HepG2 (cell line): ENCODE measurements at regions not wholly inside any gene's neighbourhood (a gene's known extent, or its start where the extent isn't known, plus 50 kb on each side); places are given as distances from the start of the nearest gene placed in this dataset.

ENCODE experiments used
- CTCF ChIP-seq: sonication (generic); formaldehyde crosslinking; IDR thresholded peaks from 2 replicates; pipeline ENCODE4 v1.5.0; 2020; ENCODE audit warnings: mild to moderate bottlenecking, missing genetic modification reagents, moderate library complexity
- ELF3 ChIP-seq: IDR thresholded peaks from 2 replicates; pipeline ENCODE4 v1.6.1; 2016; ENCODE audit warnings: missing genetic modification reagents, missing compliant biosample characterization
- ETV5 ChIP-seq: IDR thresholded peaks from 2 replicates; pipeline ENCODE4 v1.6.1; 2018; ENCODE audit warnings: missing biosample characterization, missing genetic modification reagents, inconsistent platforms, borderline replicate concordance
- FOXO1 ChIP-seq: sonication (generic); formaldehyde crosslinking; IDR thresholded peaks from 2 replicates; pipeline ENCODE4 v1.4.0; 2020; ENCODE audit warnings: missing genetic modification reagents
- GTF2F1 ChIP-seq: fragments of 150-350 bp; IDR thresholded peaks from 2 replicates; pipeline ENCODE4 v1.6.1; 2014; ENCODE audit warnings: low read length
- MTA1 ChIP-seq: sonication (generic); formaldehyde crosslinking; IDR thresholded peaks from 2 replicates; pipeline ENCODE4 v1.4.0; 2020; ENCODE audit warnings: missing genetic modification reagents, mild to moderate bottlenecking, borderline replicate concordance
- MYNN ChIP-seq: sonication (generic); formaldehyde crosslinking; IDR thresholded peaks from 2 replicates; pipeline ENCODE4 v1.4.0; 2020; ENCODE audit warnings: mild to moderate bottlenecking, low read depth, missing genetic modification reagents
- RARA ChIP-seq: IDR thresholded peaks from 2 replicates; pipeline ENCODE4 v1.6.1; 2016; ENCODE audit warnings: missing genetic modification reagents, missing compliant biosample characterization
- SMARCC2 ChIP-seq: fragments of 450-650 bp; IDR thresholded peaks from 2 replicates; pipeline ENCODE4 v1.6.1; 2017; ENCODE audit warnings: antibody characterized with exemption, mild to moderate bottlenecking
- SP2 ChIP-seq: sonication (generic); formaldehyde crosslinking; IDR thresholded peaks from 2 replicates; pipeline ENCODE4 v1.5.1; 2020; ENCODE audit warnings: mild to moderate bottlenecking, missing genetic modification reagents
- ZBTB38 ChIP-seq: sonication (generic); formaldehyde crosslinking; IDR thresholded peaks from 2 replicates; pipeline ENCODE4 v1.5.1; 2020; ENCODE audit warnings: mild to moderate bottlenecking, missing genetic modification reagents
- ZMYM3 ChIP-seq: sonication (generic); formaldehyde crosslinking; IDR thresholded peaks from 2 replicates; pipeline ENCODE4 v1.5.1; 2020; ENCODE audit warnings: mild to moderate bottlenecking, missing genetic modification reagents
- ZNF501 ChIP-seq: sonication (generic); formaldehyde crosslinking; IDR thresholded peaks from 2 replicates; pipeline ENCODE4 v1.5.1; 2020; ENCODE audit warnings: mild to moderate bottlenecking, moderate library complexity, missing genetic modification reagents
- ZNF546 ChIP-seq: sonication (generic); formaldehyde crosslinking; conservative IDR thresholded peaks from 2 replicates; pipeline ENCODE4 v1.8.1; 2023; ENCODE audit warnings: mild to moderate bottlenecking, missing genetic modification reagents
- ZNF678 ChIP-seq: sonication (generic); formaldehyde crosslinking; IDR thresholded peaks from 2 replicates; pipeline ENCODE4 v1.4.0; 2020; ENCODE audit warnings: mild to moderate bottlenecking, missing genetic modification reagents
- TF ChIP-seq, protein P1 (sequence below): sonication (generic); formaldehyde crosslinking; IDR thresholded peaks from 2 replicates; pipeline ENCODE4 v1.4.0; 2020; ENCODE audit warnings: mild to moderate bottlenecking, missing genetic modification reagents, borderline replicate concordance
- TF ChIP-seq, protein P2 (sequence below): sonication (generic); formaldehyde crosslinking; IDR thresholded peaks from 2 replicates; pipeline ENCODE4 v1.4.0; 2020; ENCODE audit warnings: mild to moderate bottlenecking, missing genetic modification reagents
- TF ChIP-seq, protein P3 (sequence below): sonication (generic); formaldehyde crosslinking; conservative IDR thresholded peaks from 2 replicates; pipeline ENCODE4 v1.4.0; 2020; ENCODE audit warnings: mild to moderate bottlenecking, missing genetic modification reagents, moderate library complexity

DNA sequence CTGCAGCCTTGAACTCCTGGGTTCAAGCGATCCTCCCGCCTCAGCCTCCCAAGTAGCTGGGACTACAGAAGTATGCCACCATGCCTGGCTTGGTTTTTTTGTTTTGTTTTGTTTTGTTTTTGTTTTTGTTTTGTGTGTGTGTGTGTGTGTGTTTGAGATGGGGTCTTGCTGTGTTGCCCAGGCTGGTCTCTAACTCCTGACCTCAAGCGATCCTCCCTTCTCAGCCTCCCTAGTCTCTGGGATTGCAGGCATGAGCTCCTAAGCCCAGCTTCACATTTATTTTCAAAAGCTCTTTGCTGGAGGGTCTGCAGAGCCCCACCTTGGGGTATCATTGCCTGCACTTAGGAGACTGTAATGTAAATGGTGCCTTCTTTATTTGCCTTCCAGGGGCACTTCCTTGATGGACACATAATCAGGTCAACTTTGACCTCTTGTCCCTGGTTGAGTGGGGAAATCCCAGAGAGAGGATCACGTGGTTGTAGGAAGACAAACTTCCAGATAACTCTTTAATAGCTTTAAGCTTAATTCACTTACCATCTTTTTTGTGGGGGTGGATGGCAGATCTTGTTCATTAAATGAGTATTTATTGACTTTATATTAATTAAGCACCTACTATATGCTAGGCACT lies 72.9 kb upstream of the NPAS1 start (continued):
- TF ChIP-seq, protein P1, sequence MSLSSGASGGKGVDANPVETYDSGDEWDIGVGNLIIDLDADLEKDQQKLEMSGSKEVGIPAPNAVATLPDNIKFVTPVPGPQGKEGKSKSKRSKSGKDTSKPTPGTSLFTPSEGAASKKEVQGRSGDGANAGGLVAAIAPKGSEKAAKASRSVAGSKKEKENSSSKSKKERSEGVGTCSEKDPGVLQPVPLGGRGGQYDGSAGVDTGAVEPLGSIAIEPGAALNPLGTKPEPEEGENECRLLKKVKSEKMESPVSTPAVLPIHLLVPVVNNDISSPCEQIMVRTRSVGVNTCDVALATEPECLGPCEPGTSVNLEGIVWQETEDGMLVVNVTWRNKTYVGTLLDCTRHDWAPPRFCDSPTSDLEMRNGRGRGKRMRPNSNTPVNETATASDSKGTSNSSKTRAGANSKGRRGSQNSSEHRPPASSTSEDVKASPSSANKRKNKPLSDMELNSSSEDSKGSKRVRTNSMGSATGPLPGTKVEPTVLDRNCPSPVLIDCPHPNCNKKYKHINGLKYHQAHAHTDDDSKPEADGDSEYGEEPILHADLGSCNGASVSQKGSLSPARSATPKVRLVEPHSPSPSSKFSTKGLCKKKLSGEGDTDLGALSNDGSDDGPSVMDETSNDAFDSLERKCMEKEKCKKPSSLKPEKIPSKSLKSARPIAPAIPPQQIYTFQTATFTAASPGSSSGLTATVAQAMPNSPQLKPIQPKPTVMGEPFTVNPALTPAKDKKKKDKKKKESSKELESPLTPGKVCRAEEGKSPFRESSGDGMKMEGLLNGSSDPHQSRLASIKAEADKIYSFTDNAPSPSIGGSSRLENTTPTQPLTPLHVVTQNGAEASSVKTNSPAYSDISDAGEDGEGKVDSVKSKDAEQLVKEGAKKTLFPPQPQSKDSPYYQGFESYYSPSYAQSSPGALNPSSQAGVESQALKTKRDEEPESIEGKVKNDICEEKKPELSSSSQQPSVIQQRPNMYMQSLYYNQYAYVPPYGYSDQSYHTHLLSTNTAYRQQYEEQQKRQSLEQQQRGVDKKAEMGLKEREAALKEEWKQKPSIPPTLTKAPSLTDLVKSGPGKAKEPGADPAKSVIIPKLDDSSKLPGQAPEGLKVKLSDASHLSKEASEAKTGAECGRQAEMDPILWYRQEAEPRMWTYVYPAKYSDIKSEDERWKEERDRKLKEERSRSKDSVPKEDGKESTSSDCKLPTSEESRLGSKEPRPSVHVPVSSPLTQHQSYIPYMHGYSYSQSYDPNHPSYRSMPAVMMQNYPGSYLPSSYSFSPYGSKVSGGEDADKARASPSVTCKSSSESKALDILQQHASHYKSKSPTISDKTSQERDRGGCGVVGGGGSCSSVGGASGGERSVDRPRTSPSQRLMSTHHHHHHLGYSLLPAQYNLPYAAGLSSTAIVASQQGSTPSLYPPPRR (CRISPR knock-in tag) = 0 out of 2 replicates have a peak, but pooled peaks have one; percentile 23
- TF ChIP-seq, protein P2, sequence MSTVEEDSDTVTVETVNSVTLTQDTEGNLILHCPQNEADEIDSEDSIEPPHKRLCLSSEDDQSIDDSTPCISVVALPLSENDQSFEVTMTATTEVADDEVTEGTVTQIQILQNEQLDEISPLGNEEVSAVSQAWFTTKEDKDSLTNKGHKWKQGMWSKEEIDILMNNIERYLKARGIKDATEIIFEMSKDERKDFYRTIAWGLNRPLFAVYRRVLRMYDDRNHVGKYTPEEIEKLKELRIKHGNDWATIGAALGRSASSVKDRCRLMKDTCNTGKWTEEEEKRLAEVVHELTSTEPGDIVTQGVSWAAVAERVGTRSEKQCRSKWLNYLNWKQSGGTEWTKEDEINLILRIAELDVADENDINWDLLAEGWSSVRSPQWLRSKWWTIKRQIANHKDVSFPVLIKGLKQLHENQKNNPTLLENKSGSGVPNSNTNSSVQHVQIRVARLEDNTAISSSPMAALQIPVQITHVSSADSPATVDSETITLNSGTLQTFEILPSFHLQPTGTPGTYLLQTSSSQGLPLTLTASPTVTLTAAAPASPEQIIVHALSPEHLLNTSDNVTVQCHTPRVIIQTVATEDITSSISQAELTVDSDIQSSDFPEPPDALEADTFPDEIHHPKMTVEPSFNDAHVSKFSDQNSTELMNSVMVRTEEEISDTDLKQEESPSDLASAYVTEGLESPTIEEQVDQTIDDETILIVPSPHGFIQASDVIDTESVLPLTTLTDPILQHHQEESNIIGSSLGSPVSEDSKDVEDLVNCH (CRISPR knock-in tag) = no peak
- TF ChIP-seq MYNN (CRISPR knock-in tag) (no peak), ETV5 (peak; percentile 25; the same call in 1 of the 2 replicates), ZNF678 (CRISPR knock-in tag) (no peak), ZMYM3 (CRISPR knock-in tag) (peak; percentile 77), ZNF501 (no peak), RARA (CRISPR knock-in tag) (peak; percentile 22; the same call in 1 of the 2 replicates), SP2 (CRISPR knock-in tag) (no peak), FOXO1 (CRISPR knock-in tag) (no peak), SMARCC2 (no peak), ZBTB38 (CRISPR knock-in tag) (no peak), CTCF (CRISPR knock-in tag) (no peak), ELF3 (CRISPR knock-in tag) (0 out of 2 replicates have a peak, but pooled peaks have one; percentile 18), MTA1 (CRISPR knock-in tag) (no peak), GTF2F1 (no peak), ZNF546 (CRISPR knock-in tag) (no peak)
- TF ChIP-seq, protein P3, sequence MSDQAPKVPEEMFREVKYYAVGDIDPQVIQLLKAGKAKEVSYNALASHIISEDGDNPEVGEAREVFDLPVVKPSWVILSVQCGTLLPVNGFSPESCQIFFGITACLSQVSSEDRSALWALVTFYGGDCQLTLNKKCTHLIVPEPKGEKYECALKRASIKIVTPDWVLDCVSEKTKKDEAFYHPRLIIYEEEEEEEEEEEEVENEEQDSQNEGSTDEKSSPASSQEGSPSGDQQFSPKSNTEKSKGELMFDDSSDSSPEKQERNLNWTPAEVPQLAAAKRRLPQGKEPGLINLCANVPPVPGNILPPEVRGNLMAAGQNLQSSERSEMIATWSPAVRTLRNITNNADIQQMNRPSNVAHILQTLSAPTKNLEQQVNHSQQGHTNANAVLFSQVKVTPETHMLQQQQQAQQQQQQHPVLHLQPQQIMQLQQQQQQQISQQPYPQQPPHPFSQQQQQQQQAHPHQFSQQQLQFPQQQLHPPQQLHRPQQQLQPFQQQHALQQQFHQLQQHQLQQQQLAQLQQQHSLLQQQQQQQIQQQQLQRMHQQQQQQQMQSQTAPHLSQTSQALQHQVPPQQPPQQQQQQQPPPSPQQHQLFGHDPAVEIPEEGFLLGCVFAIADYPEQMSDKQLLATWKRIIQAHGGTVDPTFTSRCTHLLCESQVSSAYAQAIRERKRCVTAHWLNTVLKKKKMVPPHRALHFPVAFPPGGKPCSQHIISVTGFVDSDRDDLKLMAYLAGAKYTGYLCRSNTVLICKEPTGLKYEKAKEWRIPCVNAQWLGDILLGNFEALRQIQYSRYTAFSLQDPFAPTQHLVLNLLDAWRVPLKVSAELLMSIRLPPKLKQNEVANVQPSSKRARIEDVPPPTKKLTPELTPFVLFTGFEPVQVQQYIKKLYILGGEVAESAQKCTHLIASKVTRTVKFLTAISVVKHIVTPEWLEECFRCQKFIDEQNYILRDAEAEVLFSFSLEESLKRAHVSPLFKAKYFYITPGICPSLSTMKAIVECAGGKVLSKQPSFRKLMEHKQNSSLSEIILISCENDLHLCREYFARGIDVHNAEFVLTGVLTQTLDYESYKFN (CRISPR knock-in tag) = peak; percentile 44; the same call in 1 of the 2 replicates
